Heart left ventricle (tissue), 13 donors: ENCODE measurements at regions not wholly inside any gene's neighbourhood (a gene's known extent, or its start where the extent isn't known, plus 50 kb on each side); places are given as distances from the start of the nearest gene placed in this dataset.

Source experiments
- POLR2A ChIP-seq, 2 donors: fragments of 450-650 bp; IDR thresholded peaks; one replicate each; pipeline ENCODE4 v1.6.1; 2017; ENCODE audit warnings: antibody characterized with exemption in 2 of 2, mild to moderate bottlenecking in 2 of 2, moderate library complexity in 2 of 2
- TF ChIP-seq, protein P1 (sequence below), 12 donors: fragments of 200-600 bp; sonication (generic) in 4 of 12; IDR thresholded peaks; one replicate each; pipeline versions ENCODE4 v1.5.0 to v1.8.0; 2018 to 2022; ENCODE audit warnings: antibody characterized with exemption in 12 of 12, mild to moderate bottlenecking in 5 of 12
- donor health status: ischemic (EF 13 %, LVEDD 7.1; RV severe dilation, severe dysfunction).
- donor health status: DM: no; HTN: yes; CAD: no.
- donor health status: DM: no; HTN: no; CAD: no.
- donor health status: ischemic (EF 25% LVEDD 6.9; RV normal size, moderate dysfunction).
- donor health status: ischemic (EF 25% LVEDD 5.7; RV mildly dilated, moderate dysfunction).
- donor health status: ischemic (EF 35%, LVEDD 5.7; RV mildly dilated, moderate dysfunction).
- donor health status: nonischemic (EF 11% LVEDD 7.7; RV severe dilation, severe dysfunction).
- donor health status: DM: yes; HTN: yes; CAD: no.
- donor health status: PGD.
- donor health status: ischemic (EF 29% LVEDD 5.4; RV normal size, mild dysfunction).
- donor health status: nonischemic (EF 23%, LVEDD 6.1; RV moderate dilation, normal function).

- no peak for TF ChIP-seq POLR2A (IDR thresholded peaks at IDR 0.05)
- TF ChIP-seq, protein P1, sequence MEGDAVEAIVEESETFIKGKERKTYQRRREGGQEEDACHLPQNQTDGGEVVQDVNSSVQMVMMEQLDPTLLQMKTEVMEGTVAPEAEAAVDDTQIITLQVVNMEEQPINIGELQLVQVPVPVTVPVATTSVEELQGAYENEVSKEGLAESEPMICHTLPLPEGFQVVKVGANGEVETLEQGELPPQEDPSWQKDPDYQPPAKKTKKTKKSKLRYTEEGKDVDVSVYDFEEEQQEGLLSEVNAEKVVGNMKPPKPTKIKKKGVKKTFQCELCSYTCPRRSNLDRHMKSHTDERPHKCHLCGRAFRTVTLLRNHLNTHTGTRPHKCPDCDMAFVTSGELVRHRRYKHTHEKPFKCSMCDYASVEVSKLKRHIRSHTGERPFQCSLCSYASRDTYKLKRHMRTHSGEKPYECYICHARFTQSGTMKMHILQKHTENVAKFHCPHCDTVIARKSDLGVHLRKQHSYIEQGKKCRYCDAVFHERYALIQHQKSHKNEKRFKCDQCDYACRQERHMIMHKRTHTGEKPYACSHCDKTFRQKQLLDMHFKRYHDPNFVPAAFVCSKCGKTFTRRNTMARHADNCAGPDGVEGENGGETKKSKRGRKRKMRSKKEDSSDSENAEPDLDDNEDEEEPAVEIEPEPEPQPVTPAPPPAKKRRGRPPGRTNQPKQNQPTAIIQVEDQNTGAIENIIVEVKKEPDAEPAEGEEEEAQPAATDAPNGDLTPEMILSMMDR (IDR thresholded peaks at IDR 0.05) = no peak
These were observed 527.0 kb downstream of the TNS1 start for GRCh38 chr2:217475791-217476190.
